HG03060 (cell line): ENCODE measurements at regions not wholly inside any gene's neighbourhood (a gene's known extent, or its start where the extent isn't known, plus 50 kb on each side); places are given as distances from the start of the nearest gene placed in this dataset.

Experiments used
- ATAC-seq: cut with Tn5 transposase; IDR thresholded peaks from one replicate; pipeline ENCODE4 v1.9.1; 2021; ENCODE audit warnings: low read depth, moderate number of reproducible peaks; ENCODE audit not compliant: unreplicated experiment

- ATAC-seq: no peak
Observed at GRCh38 chr13:40480012-40480914, 186.2 kb downstream of the FOXO1 start.

GRCh38 chr13:40480915-40481516, 185.4 kb downstream of the FOXO1 start:
- ATAC-seq: no peak

GRCh38 chr13:40483601-40484000, 182.8 kb downstream of the FOXO1 start:
- no peak for ATAC-seq

GRCh38 chr13:40484101-40484800, 182.2 kb downstream of the FOXO1 start:
- no peak for ATAC-seq

- ATAC-seq: no peak
Observed at GRCh38 chr13:40484974-40485373, 181.5 kb downstream of the FOXO1 start.

- no peak for ATAC-seq
Observed at GRCh38 chr13:40485611-40486517, 180.6 kb downstream of the FOXO1 start.

GRCh38 chr13:40486518-40487163, 179.8 kb downstream of the FOXO1 start:
- no peak for ATAC-seq

- ATAC-seq: no peak
Observed at GRCh38 chr13:40488869-40489391, 177.5 kb downstream of the FOXO1 start.

- no peak for ATAC-seq
Observed at GRCh38 chr13:40490086-40490758, 176.2 kb downstream of the FOXO1 start.

GRCh38 chr13:40492511-40492910, 173.9 kb downstream of the FOXO1 start:
- no peak for ATAC-seq

- no peak for ATAC-seq
Observed at GRCh38 chr13:40494513-40494912, 171.9 kb downstream of the FOXO1 start.

GRCh38 chr13:40494946-40495620, 171.4 kb downstream of the FOXO1 start:
- ATAC-seq: no peak

- ATAC-seq: no peak
Observed at GRCh38 chr13:40495621-40496001, 170.8 kb downstream of the FOXO1 start.

- no peak for ATAC-seq
Observed at GRCh38 chr13:40496035-40496810, 170.2 kb downstream of the FOXO1 start.

GRCh38 chr13:40498461-40498860, 168.0 kb downstream of the FOXO1 start:
- ATAC-seq: no peak

GRCh38 chr13:40502236-40502635, 164.2 kb downstream of the FOXO1 start:
- ATAC-seq: no peak

- ATAC-seq: no peak
Observed at GRCh38 chr13:40503011-40503410, 163.4 kb downstream of the FOXO1 start.
